ENCODE measurements at regions not wholly inside any gene's neighbourhood (a gene's known extent, or its start where the extent isn't known, plus 50 kb on each side); places are given as distances from the start of the nearest gene placed in this dataset.

DNA sequence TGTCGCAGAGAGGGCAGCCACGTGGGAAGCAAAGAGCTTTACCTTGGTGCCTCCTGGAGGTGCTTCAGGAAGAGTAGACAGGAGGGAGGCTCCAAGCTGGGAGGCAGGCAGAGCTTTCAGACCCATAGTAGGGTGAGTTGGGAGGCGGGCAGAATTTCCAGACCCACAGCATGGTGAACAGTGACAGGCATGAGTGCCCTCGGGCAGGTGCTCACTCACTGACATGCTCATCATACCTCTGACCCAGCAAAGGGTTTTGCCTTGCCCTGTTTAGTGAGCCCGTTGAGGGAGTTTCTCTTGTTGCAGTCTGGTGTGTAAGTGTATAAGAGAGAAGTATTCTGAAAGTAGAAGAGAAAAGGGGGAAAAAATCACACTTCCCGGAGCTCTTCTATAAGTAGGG lies 86.4 kb upstream of the NTM start:
- TF ChIP-seq CTCF (IDR thresholded peaks at IDR 0.05) (no peak), POLR2A (IDR thresholded peaks at IDR 0.05) (no peak)
